ENCODE measurements at regions not wholly inside any gene's neighbourhood (a gene's known extent, or its start where the extent isn't known, plus 50 kb on each side); places are given as distances from the start of the nearest gene placed in this dataset.
"Not testable (repeated sequence)": the region's sequence is repeated elsewhere in the genome, so short reads cannot be mapped to it uniquely, and the experiment has no call there.

DNA sequence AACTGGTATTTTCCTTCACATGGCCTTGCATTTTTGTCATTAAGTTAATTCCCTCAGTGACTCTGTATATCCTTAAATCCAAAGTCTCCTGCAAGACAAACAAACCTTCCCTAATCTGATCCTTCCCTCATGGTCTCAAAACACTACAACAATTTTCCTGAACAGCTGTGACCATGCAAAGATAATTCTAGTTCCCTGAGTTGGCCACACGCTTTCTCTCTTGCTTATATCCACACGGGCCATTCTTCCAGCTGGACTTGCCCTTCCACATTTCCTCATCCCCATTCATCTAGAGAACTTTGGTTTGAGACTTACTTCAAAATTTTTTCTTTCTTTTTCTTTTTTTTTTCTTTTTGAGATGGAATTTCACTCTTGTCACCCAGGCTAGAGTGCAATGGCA is 1590.7 kb downstream of the STIM2 start:
- Histone ChIP-seq H3K27ac (ENCODE audit: low read depth, low read length) (no peak overlapping the region), H3K9ac (ENCODE audit: low read length) (no peak overlapping the region), H3K4me2 (ENCODE audit: low read length) (no peak overlapping the region), H3K4me1 (ENCODE audit: insufficient read depth, low read length) (no peaks in the 10 kb centered on the region), H2AFZ (ENCODE audit: low read depth, low read length) (no peak overlapping the region), H3K9me3 (ENCODE audit: insufficient read depth, low read depth, low read length) (no peaks in the 10 kb centered on the region), H3K4me3 (ENCODE audit: insufficient read depth, low read depth, low read length) (no peak overlapping the region), H4K20me1 (ENCODE audit: insufficient read depth, low read length) (no peaks in the 10 kb centered on the region), H3K27me3 (ENCODE audit: insufficient read depth, low read length) (no peaks in the 10 kb centered on the region), H3K79me2 (ENCODE audit: insufficient read depth, low read length) (no peaks in the 10 kb centered on the region), H3K36me3 (ENCODE audit: insufficient read depth, low read length) (no peaks in the 10 kb centered on the region)
- peaks cover 6% of the 10 kb centered on the region for H3K9me3 Mint-ChIP-seq (ENCODE audit: unreplicated experiment)
- H3K27me3 Mint-ChIP-seq (ENCODE audit: low read depth, unreplicated experiment): no peaks in the 10 kb centered on the region
- no peaks in the 10 kb centered on the region for H3K36me3 Mint-ChIP-seq (ENCODE audit: low read depth, unreplicated experiment)
- TF ChIP-seq, protein P1, sequence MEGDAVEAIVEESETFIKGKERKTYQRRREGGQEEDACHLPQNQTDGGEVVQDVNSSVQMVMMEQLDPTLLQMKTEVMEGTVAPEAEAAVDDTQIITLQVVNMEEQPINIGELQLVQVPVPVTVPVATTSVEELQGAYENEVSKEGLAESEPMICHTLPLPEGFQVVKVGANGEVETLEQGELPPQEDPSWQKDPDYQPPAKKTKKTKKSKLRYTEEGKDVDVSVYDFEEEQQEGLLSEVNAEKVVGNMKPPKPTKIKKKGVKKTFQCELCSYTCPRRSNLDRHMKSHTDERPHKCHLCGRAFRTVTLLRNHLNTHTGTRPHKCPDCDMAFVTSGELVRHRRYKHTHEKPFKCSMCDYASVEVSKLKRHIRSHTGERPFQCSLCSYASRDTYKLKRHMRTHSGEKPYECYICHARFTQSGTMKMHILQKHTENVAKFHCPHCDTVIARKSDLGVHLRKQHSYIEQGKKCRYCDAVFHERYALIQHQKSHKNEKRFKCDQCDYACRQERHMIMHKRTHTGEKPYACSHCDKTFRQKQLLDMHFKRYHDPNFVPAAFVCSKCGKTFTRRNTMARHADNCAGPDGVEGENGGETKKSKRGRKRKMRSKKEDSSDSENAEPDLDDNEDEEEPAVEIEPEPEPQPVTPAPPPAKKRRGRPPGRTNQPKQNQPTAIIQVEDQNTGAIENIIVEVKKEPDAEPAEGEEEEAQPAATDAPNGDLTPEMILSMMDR (IDR thresholded peaks at IDR 0.05; ENCODE audit: insufficient read depth, low read depth, low read length): no peak
- TF ChIP-seq EZH2 (IDR thresholded peaks at IDR 0.05; ENCODE audit: insufficient read depth, low read length): no peak
- H3K27ac Mint-ChIP-seq (ENCODE audit: unreplicated experiment): no peak overlapping the region
- no peaks in the 10 kb centered on the region for H3K4me1 Mint-ChIP-seq (ENCODE audit: low read depth, unreplicated experiment)
- no peak for DNase-seq (ENCODE audit: low read depth)
- no peak for FAIRE-seq
- H3K4me3 Mint-ChIP-seq (ENCODE audit: unreplicated experiment): no peak overlapping the region

- Histone ChIP-seq H3K9ac (ENCODE audit: low read length) (no peak overlapping the region), H2AFZ (ENCODE audit: low read depth, low read length) (no peak overlapping the region), H3K27me3 (ENCODE audit: insufficient read depth, low read length) (no peaks in the 10 kb centered on the region), H3K9me3 (ENCODE audit: insufficient read depth, low read depth, low read length) (no peaks in the 10 kb centered on the region), H3K36me3 (ENCODE audit: insufficient read depth, low read length) (no peaks in the 10 kb centered on the region), H3K4me1 (ENCODE audit: insufficient read depth, low read length) (no peaks in the 10 kb centered on the region), H3K79me2 (ENCODE audit: insufficient read depth, low read length) (no peaks in the 10 kb centered on the region), H3K4me3 (ENCODE audit: insufficient read depth, low read depth, low read length) (no peak overlapping the region), H3K4me2 (ENCODE audit: low read length) (no peak overlapping the region), H3K27ac (ENCODE audit: low read depth, low read length) (no peak overlapping the region), H4K20me1 (ENCODE audit: insufficient read depth, low read length) (no peaks in the 10 kb centered on the region)
- Mint-ChIP-seq H3K9me3 (ENCODE audit: unreplicated experiment) (no peaks in the 10 kb centered on the region), H3K27ac (ENCODE audit: unreplicated experiment) (no peak overlapping the region), H3K27me3 (ENCODE audit: low read depth, unreplicated experiment) (no peaks in the 10 kb centered on the region), H3K4me3 (ENCODE audit: unreplicated experiment) (no peak overlapping the region), H3K36me3 (ENCODE audit: low read depth, unreplicated experiment) (no peaks in the 10 kb centered on the region), H3K4me1 (ENCODE audit: low read depth, unreplicated experiment) (no peaks in the 10 kb centered on the region)
- TF ChIP-seq, protein P1 (IDR thresholded peaks at IDR 0.05; ENCODE audit: insufficient read depth, low read depth, low read length): no peak
- TF ChIP-seq EZH2 (IDR thresholded peaks at IDR 0.05; ENCODE audit: insufficient read depth, low read length): no peak
- FAIRE-seq (no peak), DNase-seq (ENCODE audit: low read depth) (no peak)
These were observed 1602.4 kb downstream of the STIM2 start for GRCh38 chr4:28462766-28463700.

DNA sequence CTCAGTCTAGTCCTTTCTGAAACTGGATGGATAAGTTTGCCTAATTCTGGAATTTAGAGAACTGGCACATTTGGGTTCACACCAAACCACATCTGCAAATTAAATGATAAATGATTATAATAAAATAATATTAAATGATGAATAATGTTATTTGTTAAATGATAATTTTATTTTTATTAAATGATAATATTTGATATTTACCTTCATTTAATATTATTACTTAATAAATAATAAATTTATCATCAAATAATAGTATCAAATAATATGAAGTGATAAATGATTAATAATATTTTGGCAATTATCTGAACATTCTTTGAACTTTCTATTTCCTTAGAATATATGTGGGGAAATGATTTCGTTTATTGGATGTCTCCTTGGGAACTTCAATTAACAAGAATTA is 1604.2 kb downstream of the STIM2 start:
- no peaks in the 10 kb centered on the region for H3K36me3 ChIP-seq (ENCODE audit: insufficient read depth, low read length)
- no peaks in the 10 kb centered on the region for H3K9me3 ChIP-seq (ENCODE audit: insufficient read depth, low read depth, low read length)
- no peaks in the 10 kb centered on the region for H3K27me3 Mint-ChIP-seq (ENCODE audit: low read depth, unreplicated experiment)
- no peak overlapping the region for H3K27ac ChIP-seq (ENCODE audit: low read depth, low read length)
- H3K27ac Mint-ChIP-seq (ENCODE audit: unreplicated experiment): no peak overlapping the region
- DNase-seq (ENCODE audit: low read depth) (no peak), FAIRE-seq (no peak)
- TF ChIP-seq, protein P1 (IDR thresholded peaks at IDR 0.05; ENCODE audit: insufficient read depth, low read depth, low read length): no peak
- peaks cover 4% of the 10 kb centered on the region for H3K4me1 Mint-ChIP-seq (ENCODE audit: low read depth, unreplicated experiment)
- no peaks in the 10 kb centered on the region for H3K36me3 Mint-ChIP-seq (ENCODE audit: low read depth, unreplicated experiment)
- H2AFZ ChIP-seq (ENCODE audit: low read depth, low read length): no peak overlapping the region
- H3K4me3 ChIP-seq (ENCODE audit: insufficient read depth, low read depth, low read length): no peak overlapping the region
- no peaks in the 10 kb centered on the region for H3K4me1 ChIP-seq (ENCODE audit: insufficient read depth, low read length)
- H3K4me3 Mint-ChIP-seq (ENCODE audit: unreplicated experiment): no peak overlapping the region
- H3K79me2 ChIP-seq (ENCODE audit: insufficient read depth, low read length): no peaks in the 10 kb centered on the region
- no peaks in the 10 kb centered on the region for H4K20me1 ChIP-seq (ENCODE audit: insufficient read depth, low read length)
- H3K9ac ChIP-seq (ENCODE audit: low read length): no peak overlapping the region
- no peaks in the 10 kb centered on the region for H3K27me3 ChIP-seq (ENCODE audit: insufficient read depth, low read length)
- no peak overlapping the region for H3K4me2 ChIP-seq (ENCODE audit: low read length)
- H3K9me3 Mint-ChIP-seq (ENCODE audit: unreplicated experiment): no peaks in the 10 kb centered on the region

GRCh38 chr4:28466886-28467285 is 1606.2 kb downstream of the STIM2 start:
- H4K20me1 ChIP-seq (ENCODE audit: insufficient read depth, low read length); H3K4me3 ChIP-seq (ENCODE audit: insufficient read depth, low read depth, low read length); H3K27me3 Mint-ChIP-seq (ENCODE audit: low read depth, unreplicated experiment); H3K36me3 ChIP-seq (ENCODE audit: insufficient read depth, low read length); H3K4me1 Mint-ChIP-seq (ENCODE audit: low read depth, unreplicated experiment); H3K27ac Mint-ChIP-seq (ENCODE audit: unreplicated experiment); H3K79me2 ChIP-seq (ENCODE audit: insufficient read depth, low read length); H3K9ac ChIP-seq (ENCODE audit: low read length); H3K9me3 ChIP-seq (ENCODE audit: insufficient read depth, low read depth, low read length); H2AFZ ChIP-seq (ENCODE audit: low read depth, low read length); H3K4me2 ChIP-seq (ENCODE audit: low read length); H3K4me1 ChIP-seq (ENCODE audit: insufficient read depth, low read length); H3K27me3 ChIP-seq (ENCODE audit: insufficient read depth, low read length); H3K4me3 Mint-ChIP-seq (ENCODE audit: unreplicated experiment); FAIRE-seq; H3K27ac ChIP-seq (ENCODE audit: low read depth, low read length); DNase-seq (ENCODE audit: low read depth); H3K36me3 Mint-ChIP-seq (ENCODE audit: low read depth, unreplicated experiment); H3K9me3 Mint-ChIP-seq (ENCODE audit: unreplicated experiment): not testable (repeated sequence)

Data from astrocyte (in vitro differentiated cells and primary cell).